HG03175 (cell line): ENCODE measurements at regions not wholly inside any gene's neighbourhood (a gene's known extent, or its start where the extent isn't known, plus 50 kb on each side); places are given as distances from the start of the nearest gene placed in this dataset.

Experiments used
- ATAC-seq: cut with Tn5 transposase; IDR thresholded peaks from one replicate; pipeline ENCODE4 v1.9.1; 2021; ENCODE audit warnings: mild to moderate bottlenecking, moderate library complexity; ENCODE audit not compliant: unreplicated experiment

- ATAC-seq, result no peak
Measured at GRCh38 chr5:167953151-167953798, 338.2 kb upstream of the WWC1 start.

- no peak for ATAC-seq
Measured at GRCh38 chr5:167961731-167962130, 329.7 kb upstream of the WWC1 start.

- ATAC-seq, result no peak
Measured at GRCh38 chr5:167964529-167964928, 326.9 kb upstream of the WWC1 start.

- ATAC-seq, result no peak
Measured at GRCh38 chr5:167965710-167966109, 325.7 kb upstream of the WWC1 start.

GRCh38 chr5:167966979-167967378 lies 324.5 kb upstream of the WWC1 start:
- no peak for ATAC-seq

GRCh38 chr5:167967494-167968177 lies 323.8 kb upstream of the WWC1 start:
- no peak for ATAC-seq

- ATAC-seq, result no peak
Measured at GRCh38 chr5:167968837-167969236, 322.6 kb upstream of the WWC1 start.

GRCh38 chr5:167969998-167970397 lies 321.4 kb upstream of the WWC1 start:
- no peak for ATAC-seq

GRCh38 chr5:167971706-167972105 lies 319.7 kb upstream of the WWC1 start:
- no peak for ATAC-seq

- no peak for ATAC-seq
Measured at GRCh38 chr5:167973126-167973525, 318.3 kb upstream of the WWC1 start.

- no peak for ATAC-seq
Measured at GRCh38 chr5:167984951-167985350, 306.5 kb upstream of the WWC1 start.

GRCh38 chr5:167985373-167985772 lies 306.1 kb upstream of the WWC1 start:
- no peak for ATAC-seq

- ATAC-seq, result no peak
Measured at GRCh38 chr5:167987490-167988280, 303.8 kb upstream of the WWC1 start.

GRCh38 chr5:167992868-167993267 lies 298.6 kb upstream of the WWC1 start:
- ATAC-seq, result no peak

GRCh38 chr5:167993771-167994170 lies 297.7 kb upstream of the WWC1 start:
- ATAC-seq, result no peak

GRCh38 chr5:167995844-167996425 lies 295.5 kb upstream of the WWC1 start:
- no peak for ATAC-seq

- no peak for ATAC-seq
Measured at GRCh38 chr5:167998148-167998767, 293.2 kb upstream of the WWC1 start.

GRCh38 chr5:167999182-167999581 lies 292.3 kb upstream of the WWC1 start:
- ATAC-seq, result no peak

- ATAC-seq, result no peak
Measured at GRCh38 chr5:168001318-168001717, 290.1 kb upstream of the WWC1 start.

GRCh38 chr5:168002116-168002515 lies 289.3 kb upstream of the WWC1 start:
- ATAC-seq, result no peak

- no peak for ATAC-seq
Measured at GRCh38 chr5:168005093-168005492, 286.4 kb upstream of the WWC1 start.
